Tibial nerve (tissue), 4 donors: ENCODE measurements at regions not wholly inside any gene's neighbourhood (a gene's known extent, or its start where the extent isn't known, plus 50 kb on each side); places are given as distances from the start of the nearest gene placed in this dataset.

Experiments used
- DNase-seq, 2 donors: peaks; one replicate each; pipeline ENCODE4 v3.0.0-alpha.2; 2019; ENCODE audit warnings: low spot score in 2 of 2
- H3K27ac ChIP-seq, 4 donors: fragments of 200-600 bp; sonication (generic) in 3 of 4; one replicate each; pipeline ENCODE4 v1.5.1; 2017 to 2019; ENCODE audit warnings: mild to moderate bottlenecking in 1 of 4
- H3K27me3 ChIP-seq, 2 donors: fragments of 200-600 bp; sonication (generic) in 1 of 2; one replicate each; pipeline versions ENCODE4 v1.5.1 to v1.6.0; 2017 to 2019
- H3K36me3 ChIP-seq, 3 donors: fragments of 200-600 bp; sonication (generic); one replicate each; pipeline ENCODE4 v1.5.1; 2018 to 2019
- H3K4me1 ChIP-seq, 4 donors: fragments of 200-600 bp; sonication (generic) in 3 of 4; one replicate each; pipeline ENCODE4 v1.5.1; 2017 to 2019
- H3K4me3 ChIP-seq, 4 donors: fragments of 200-600 bp; sonication (generic) in 3 of 4; one replicate each; pipeline ENCODE4 v1.5.1; 2017 to 2019; ENCODE audit warnings: mild to moderate bottlenecking in 1 of 4, moderate library complexity in 1 of 4
- H3K9me3 ChIP-seq, 4 donors: fragments of 200-600 bp; sonication (generic) in 3 of 4; one replicate each; pipeline ENCODE4 v1.5.1; 2017 to 2019
- EP300 ChIP-seq, 2 donors: sonication (generic); formaldehyde crosslinking; IDR thresholded peaks; one replicate each; pipeline ENCODE4 v1.6.1; 2017; ENCODE audit warnings: antibody characterized with exemption in 2 of 2, mild to moderate bottlenecking in 1 of 2
- POLR2A ChIP-seq, 2 donors: fragments of 450-650 bp; IDR thresholded peaks; one replicate each; pipeline ENCODE4 v1.6.1; 2017; ENCODE audit warnings: antibody characterized with exemption in 2 of 2, mild to moderate bottlenecking in 2 of 2, moderate library complexity in 2 of 2
- WGBS, 2 donors: methylation state at CpG; one replicate each; pipeline ENCODE4 v1.1.5; 2018; 5-methylcytosine and 5-hydroxymethylcytosine counted together
- TF ChIP-seq, protein P1 (sequence below), 5 experiments: fragments of 200-600 bp in 3 of 5; fragments of 450-650 bp in 2 of 5; sonication (generic) in 3 of 5; IDR thresholded peaks; one replicate each; pipeline ENCODE4 v1.5.1; 2016 to 2019; ENCODE audit warnings: antibody characterized with exemption in 5 of 5, mild to moderate bottlenecking in 3 of 5, moderate library complexity in 2 of 5

DNA sequence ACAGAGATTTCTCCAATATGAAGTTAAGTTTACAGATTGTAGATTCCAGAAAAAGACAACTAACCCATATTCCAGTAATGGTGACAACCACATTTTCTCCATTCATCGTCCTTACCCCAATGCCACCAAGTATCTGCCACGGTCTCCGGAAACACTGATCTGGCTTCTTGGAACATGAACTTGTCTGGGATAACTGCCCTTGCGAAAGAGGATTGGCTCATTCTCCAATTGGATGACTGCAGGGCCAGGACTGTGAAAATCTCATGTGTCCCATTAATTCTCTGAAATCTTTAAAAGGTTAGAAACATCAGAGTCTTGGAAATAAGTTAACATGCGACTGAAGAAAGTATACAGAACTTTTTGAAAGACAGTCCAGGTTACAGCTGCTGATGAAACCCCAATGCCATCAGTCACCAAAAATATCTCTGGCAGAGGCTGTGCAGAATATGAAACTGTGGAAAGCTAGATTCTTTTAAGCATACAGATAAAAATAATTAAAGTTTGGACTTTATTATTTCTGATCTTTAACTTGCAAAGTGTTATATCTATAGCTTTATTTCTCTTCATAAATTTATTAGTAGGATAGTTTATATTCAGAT, 496.9 kb downstream of the PPARGC1A start:
- TF ChIP-seq, protein P1, sequence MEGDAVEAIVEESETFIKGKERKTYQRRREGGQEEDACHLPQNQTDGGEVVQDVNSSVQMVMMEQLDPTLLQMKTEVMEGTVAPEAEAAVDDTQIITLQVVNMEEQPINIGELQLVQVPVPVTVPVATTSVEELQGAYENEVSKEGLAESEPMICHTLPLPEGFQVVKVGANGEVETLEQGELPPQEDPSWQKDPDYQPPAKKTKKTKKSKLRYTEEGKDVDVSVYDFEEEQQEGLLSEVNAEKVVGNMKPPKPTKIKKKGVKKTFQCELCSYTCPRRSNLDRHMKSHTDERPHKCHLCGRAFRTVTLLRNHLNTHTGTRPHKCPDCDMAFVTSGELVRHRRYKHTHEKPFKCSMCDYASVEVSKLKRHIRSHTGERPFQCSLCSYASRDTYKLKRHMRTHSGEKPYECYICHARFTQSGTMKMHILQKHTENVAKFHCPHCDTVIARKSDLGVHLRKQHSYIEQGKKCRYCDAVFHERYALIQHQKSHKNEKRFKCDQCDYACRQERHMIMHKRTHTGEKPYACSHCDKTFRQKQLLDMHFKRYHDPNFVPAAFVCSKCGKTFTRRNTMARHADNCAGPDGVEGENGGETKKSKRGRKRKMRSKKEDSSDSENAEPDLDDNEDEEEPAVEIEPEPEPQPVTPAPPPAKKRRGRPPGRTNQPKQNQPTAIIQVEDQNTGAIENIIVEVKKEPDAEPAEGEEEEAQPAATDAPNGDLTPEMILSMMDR (IDR thresholded peaks at IDR 0.05): no peak
- no peak for TF ChIP-seq POLR2A (IDR thresholded peaks at IDR 0.05)
- TF ChIP-seq EP300 (IDR thresholded peaks at IDR 0.05): no peak
- H3K27me3 ChIP-seq: no peaks in the 10 kb centered on the region
- no peak overlapping the region for H3K4me3 ChIP-seq
- H3K9me3 ChIP-seq: peaks cover 0 to 21% (median 2%) of the 10 kb centered on the region in 4 donors
- no peaks in the 10 kb centered on the region for H3K36me3 ChIP-seq
- DNase-seq: peak in 1 of 2 donors; percentile 27
- 76 to 77% methylated on average over 5 of the region's 5 CpGs for WGBS, 2 donors
- H3K4me1 ChIP-seq: no peaks in the 10 kb centered on the region
- H3K27ac ChIP-seq: no peak overlapping the region

DNA sequence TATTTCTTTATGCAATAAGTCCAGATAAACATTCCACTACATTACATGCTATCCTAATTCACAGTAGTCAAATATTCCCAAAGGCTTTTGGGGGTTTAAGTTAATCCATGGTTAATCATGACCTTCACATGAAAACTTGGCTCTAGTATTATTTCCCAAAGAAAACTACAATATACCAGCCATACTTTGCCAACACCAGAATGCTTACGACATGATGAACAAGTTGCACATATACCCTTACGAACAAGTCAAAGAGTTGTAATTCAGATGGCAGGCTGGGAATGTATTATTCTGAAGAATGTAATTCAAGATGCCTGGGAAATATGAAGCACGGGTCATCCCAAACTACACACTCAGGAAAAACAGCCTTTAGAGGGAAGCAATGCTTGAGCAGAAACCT, 499.6 kb downstream of the PPARGC1A start:
- no peak for DNase-seq
- H3K27me3 ChIP-seq: no peaks in the 10 kb centered on the region
- no peaks in the 10 kb centered on the region for H3K4me1 ChIP-seq
- H3K27ac ChIP-seq: no peak overlapping the region
- H3K36me3 ChIP-seq: no peaks in the 10 kb centered on the region
- H3K9me3 ChIP-seq: peaks cover 0 to 15% (median 2%) of the 10 kb centered on the region in 4 donors
- TF ChIP-seq EP300 (IDR thresholded peaks at IDR 0.05) (no peak), POLR2A (IDR thresholded peaks at IDR 0.05) (no peak)
- TF ChIP-seq, protein P1 (IDR thresholded peaks at IDR 0.05): no peak
- WGBS, 2 donors: 82 to 83% methylated on average over 3 of the region's 3 CpGs
- H3K4me3 ChIP-seq: no peak overlapping the region

DNA sequence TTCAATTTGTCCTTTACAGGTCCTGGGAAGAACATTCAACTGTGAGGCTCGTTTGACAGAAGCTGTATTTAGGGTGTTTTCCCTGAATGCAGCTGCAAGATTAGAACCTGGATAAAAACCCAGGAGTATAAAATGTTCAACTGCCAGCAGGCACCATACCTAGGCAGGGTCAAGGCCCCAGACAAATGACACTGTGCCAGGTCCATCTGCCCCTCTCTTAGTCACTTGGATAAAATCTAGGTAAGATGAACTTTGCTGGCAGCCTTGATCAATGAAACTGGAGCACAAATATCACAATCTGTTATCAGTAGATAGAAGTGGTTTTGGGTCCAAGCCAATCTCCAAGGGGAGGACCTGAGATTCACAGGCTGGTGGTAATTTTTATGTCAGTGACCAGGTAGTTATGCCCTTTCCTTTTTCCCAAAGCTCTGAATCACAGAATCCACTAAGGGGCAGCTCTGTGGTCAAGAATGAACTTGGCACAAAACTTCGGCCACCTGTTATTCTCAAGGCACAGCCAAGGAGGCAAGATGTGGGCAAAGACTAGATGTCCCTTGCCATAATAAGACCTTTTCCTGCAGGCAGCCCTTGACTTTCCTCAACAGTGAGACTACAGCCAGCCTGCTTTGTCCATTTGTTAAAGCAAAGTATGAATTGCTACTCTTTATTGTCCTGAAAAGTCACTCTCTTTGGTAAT, 501.0 kb downstream of the PPARGC1A start:
- Histone ChIP-seq H3K36me3 (no peaks in the 10 kb centered on the region), H3K9me3 (peaks cover 0 to 8% (median 2%) of the 10 kb centered on the region in 4 donors), H3K4me1 (no peaks in the 10 kb centered on the region), H3K27ac (no peak overlapping the region), H3K4me3 (no peak overlapping the region), H3K27me3 (no peaks in the 10 kb centered on the region)
- TF ChIP-seq EP300 (IDR thresholded peaks at IDR 0.05) (no peak), POLR2A (IDR thresholded peaks at IDR 0.05) (no peak)
- TF ChIP-seq, protein P1 (IDR thresholded peaks at IDR 0.05): no peak
- WGBS, 2 donors: 57 to 62% methylated on average over 2 of the region's 2 CpGs
- DNase-seq: no peak

DNA sequence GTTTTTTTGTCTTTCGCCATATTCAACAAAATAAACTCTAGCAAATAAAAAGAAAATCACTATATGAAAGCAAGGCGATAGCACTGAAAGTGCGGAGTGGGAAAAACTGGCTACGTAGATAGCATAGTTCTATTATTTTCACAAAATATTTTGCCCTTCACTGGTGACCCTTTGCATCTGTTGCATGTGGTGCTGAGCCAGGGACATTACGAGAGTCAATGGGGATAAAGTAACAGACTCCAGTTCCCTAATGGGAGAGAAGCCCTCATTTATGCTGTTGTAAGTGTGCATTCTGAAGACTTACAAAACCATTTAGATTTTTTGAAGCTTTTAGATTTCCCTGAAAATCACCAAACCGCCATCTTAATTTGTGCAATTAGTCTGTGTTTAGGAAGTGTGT, 501.6 kb downstream of the PPARGC1A start:
- DNase-seq: no peak
- Histone ChIP-seq H3K27ac (no peak overlapping the region), H3K36me3 (no peaks in the 10 kb centered on the region), H3K4me3 (no peak overlapping the region), H3K27me3 (no peaks in the 10 kb centered on the region), H3K9me3 (peaks cover 0 to 2% (median 0%) of the 10 kb centered on the region in 4 donors), H3K4me1 (no peaks in the 10 kb centered on the region)
- TF ChIP-seq EP300 (IDR thresholded peaks at IDR 0.05) (no peak), POLR2A (IDR thresholded peaks at IDR 0.05) (no peak)
- TF ChIP-seq, protein P1 (IDR thresholded peaks at IDR 0.05): no peak
- WGBS, 2 donors: 66 to 68% methylated on average over 6 of the region's 6 CpGs

DNA sequence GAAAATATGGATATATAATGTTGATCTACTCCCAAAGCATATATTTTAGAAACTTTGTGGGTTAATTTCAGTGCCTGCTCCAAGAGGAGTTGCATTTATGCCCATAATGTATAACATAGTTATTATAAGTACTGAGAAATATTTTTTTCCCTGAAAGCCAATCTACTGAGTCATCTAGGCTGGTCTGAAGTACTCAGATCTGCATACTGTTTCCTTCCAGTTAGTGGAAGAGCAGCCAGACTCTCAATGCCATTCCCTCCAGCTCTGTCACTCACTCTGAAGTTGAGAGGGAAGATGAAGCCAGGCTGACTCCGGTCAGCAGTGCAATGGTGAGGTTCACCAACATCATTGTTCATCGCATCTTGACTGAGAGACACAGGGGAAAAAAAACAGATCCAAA, 505.1 kb downstream of the PPARGC1A start:
- Histone ChIP-seq H3K4me3 (no peak overlapping the region), H3K27me3 (no peaks in the 10 kb centered on the region), H3K4me1 (no peaks in the 10 kb centered on the region), H3K9me3 (no peaks in the 10 kb centered on the region), H3K27ac (no peak overlapping the region), H3K36me3 (no peaks in the 10 kb centered on the region)
- WGBS, 2 donors: 94 to 96% methylated on average over 2 of the region's 2 CpGs
- no peak for DNase-seq
- no peak for TF ChIP-seq POLR2A (IDR thresholded peaks at IDR 0.05)
- TF ChIP-seq EP300 (IDR thresholded peaks at IDR 0.05): no peak
- TF ChIP-seq, protein P1 (IDR thresholded peaks at IDR 0.05): no peak
